GM20000 (cell line): ENCODE measurements at regions not wholly inside any gene's neighbourhood (a gene's known extent, or its start where the extent isn't known, plus 50 kb on each side); places are given as distances from the start of the nearest gene placed in this dataset.

Source experiments
- DNase-seq: peaks from one replicate; pipeline ENCODE4 v3.0.0; 2012; ENCODE audit warnings: low spot score
- TF ChIP-seq, protein P1 (sequence below): IDR thresholded peaks from 2 replicates; pipeline ENCODE4 v1.5.1; 2012; ENCODE audit warnings: mild to moderate bottlenecking, control low read depth; ENCODE audit errors: extremely low read depth, missing control alignments

DNA sequence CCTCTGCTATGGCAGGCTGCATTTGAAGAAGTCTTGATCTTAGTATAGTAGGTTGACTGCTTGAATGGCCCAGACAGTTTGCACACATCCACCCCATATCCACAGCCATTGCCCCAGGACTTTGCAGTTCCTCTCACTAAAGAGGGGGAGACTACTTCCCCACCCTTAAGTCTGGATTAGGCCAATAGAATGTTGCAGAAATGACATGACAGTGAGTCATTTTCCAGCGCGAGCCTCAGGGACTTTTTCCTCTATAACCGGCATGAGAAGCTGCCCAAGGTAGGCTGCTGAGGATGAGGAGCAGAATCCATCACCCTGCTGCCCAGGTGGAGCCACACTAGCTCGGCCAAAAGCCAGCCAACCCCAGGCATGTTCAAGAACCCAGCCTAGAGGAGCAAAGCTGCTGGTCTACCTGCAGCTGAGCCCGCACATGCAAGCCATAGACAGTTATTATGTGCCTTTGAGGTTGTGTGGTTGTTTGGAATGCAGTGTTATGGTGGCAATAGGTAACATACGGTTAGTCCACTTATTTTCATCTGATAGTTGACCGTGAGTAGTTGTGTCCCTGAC lies 113.9 kb downstream of the TLE3 start:
- TF ChIP-seq, protein P1, sequence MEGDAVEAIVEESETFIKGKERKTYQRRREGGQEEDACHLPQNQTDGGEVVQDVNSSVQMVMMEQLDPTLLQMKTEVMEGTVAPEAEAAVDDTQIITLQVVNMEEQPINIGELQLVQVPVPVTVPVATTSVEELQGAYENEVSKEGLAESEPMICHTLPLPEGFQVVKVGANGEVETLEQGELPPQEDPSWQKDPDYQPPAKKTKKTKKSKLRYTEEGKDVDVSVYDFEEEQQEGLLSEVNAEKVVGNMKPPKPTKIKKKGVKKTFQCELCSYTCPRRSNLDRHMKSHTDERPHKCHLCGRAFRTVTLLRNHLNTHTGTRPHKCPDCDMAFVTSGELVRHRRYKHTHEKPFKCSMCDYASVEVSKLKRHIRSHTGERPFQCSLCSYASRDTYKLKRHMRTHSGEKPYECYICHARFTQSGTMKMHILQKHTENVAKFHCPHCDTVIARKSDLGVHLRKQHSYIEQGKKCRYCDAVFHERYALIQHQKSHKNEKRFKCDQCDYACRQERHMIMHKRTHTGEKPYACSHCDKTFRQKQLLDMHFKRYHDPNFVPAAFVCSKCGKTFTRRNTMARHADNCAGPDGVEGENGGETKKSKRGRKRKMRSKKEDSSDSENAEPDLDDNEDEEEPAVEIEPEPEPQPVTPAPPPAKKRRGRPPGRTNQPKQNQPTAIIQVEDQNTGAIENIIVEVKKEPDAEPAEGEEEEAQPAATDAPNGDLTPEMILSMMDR, result no peak
- DNase-seq, result no peak

- TF ChIP-seq, protein P1, result no peak
- no peak for DNase-seq
These were observed 109.9 kb downstream of the TLE3 start for GRCh38 chr15:69987492-69988489.

- TF ChIP-seq, protein P1, result no peak
- no peak for DNase-seq
These were observed 109.0 kb downstream of the TLE3 start for GRCh38 chr15:69988541-69989225.

GRCh38 chr15:69990566-69991421 lies 106.9 kb downstream of the TLE3 start:
- DNase-seq, result no peak
- TF ChIP-seq, protein P1, result no peak

DNA sequence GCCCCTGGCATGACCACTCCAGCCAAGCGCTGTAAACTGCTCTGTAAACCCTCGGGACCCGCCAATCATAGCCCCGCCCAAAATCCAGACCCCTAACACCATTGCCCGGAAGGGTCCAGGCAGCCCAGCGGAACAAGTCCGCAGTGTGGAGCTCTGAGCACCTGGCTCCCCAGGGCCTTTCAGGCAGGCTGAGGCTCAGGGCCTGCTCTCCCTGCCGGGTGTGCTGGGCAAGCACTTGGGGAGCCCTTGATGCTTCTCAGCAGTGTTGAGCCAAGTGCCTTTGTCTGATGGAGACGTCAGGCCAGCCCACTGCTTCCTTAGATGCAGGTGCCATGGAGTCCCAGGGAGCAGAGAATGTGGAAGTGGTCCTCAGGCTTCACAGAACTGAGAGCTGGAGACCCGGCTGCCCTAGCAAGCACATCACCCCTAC lies 106.2 kb downstream of the TLE3 start:
- no peak for DNase-seq

DNA sequence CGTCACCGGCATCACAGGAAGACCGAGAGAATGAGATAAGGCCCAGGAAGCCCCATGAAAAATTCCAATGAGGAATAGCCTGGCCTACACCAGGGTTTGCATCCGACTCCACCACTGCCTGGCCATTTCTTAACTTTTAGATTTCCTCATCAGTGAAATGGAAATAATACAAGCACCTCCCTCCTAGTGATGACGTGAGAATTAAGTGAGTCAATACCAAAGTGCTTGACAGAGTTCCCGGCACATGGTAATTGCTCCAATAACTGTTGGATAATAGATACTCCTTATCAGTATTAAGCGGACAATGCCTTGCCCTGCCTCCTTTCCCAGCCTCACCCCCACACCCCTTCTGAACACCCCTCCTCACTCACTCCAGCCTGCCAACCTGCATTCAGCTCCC lies 105.4 kb downstream of the TLE3 start:
- no peak for DNase-seq
- TF ChIP-seq, protein P1, result no peak

More for the DNA sequence above, 106.2 kb downstream of the TLE3 start:
- TF ChIP-seq, protein P1, result no peak
